ENCODE measurements at regions not wholly inside any gene's neighbourhood (a gene's known extent, or its start where the extent isn't known, plus 50 kb on each side); places are given as distances from the start of the nearest gene placed in this dataset.

GRCh38 chrX:9293903-9294302 is 171.0 kb upstream of the TBL1X start:
- TF ChIP-seq CTCF (IDR thresholded peaks at IDR 0.05) (no peak), POLR2AphosphoS5 (IDR thresholded peaks at IDR 0.05) (no peak), POLR2A (IDR thresholded peaks at IDR 0.05) (no peak), EP300 (IDR thresholded peaks at IDR 0.05; ENCODE audit: low read depth) (no peak)
